ENCODE measurements at regions not wholly inside any gene's neighbourhood (a gene's known extent, or its start where the extent isn't known, plus 50 kb on each side); places are given as distances from the start of the nearest gene placed in this dataset.

- TF ChIP-seq CTCF (IDR thresholded peaks at IDR 0.05): no peak
- TF ChIP-seq POLR2A (IDR thresholded peaks at IDR 0.05): no peak
These were observed 78.3 kb downstream of the UNCX start for GRCh38 chr7:1310936-1311335.

All from heart left ventricle (tissue), 13 donors.